Liver (tissue), 3 donors: ENCODE measurements at regions not wholly inside any gene's neighbourhood (a gene's known extent, or its start where the extent isn't known, plus 50 kb on each side); places are given as distances from the start of the nearest gene placed in this dataset.

Experiments used
- FOXA1 ChIP-seq: IDR thresholded peaks from 2 replicates; pipeline ENCODE4 v1.6.1; 2016; ENCODE audit warnings: antibody characterized with exemption
- TAF1 ChIP-seq: conservative IDR thresholded peaks from 2 replicates; pipeline ENCODE4 v1.6.1; 2016; ENCODE audit warnings: antibody characterized with exemption, mild to moderate bottlenecking
- TF ChIP-seq, protein P1 (sequence below): fragments of 150-350 bp; IDR thresholded peaks from 2 replicates; pipeline ENCODE4 v1.5.1; 2017; ENCODE audit warnings: improper control_type of control experiment, low read depth, low read length; ENCODE audit not compliant: missing input control
- donor health status: healthy.
- donor health status: healthy.

- no peak for TF ChIP-seq FOXA1
- TF ChIP-seq, protein P1, sequence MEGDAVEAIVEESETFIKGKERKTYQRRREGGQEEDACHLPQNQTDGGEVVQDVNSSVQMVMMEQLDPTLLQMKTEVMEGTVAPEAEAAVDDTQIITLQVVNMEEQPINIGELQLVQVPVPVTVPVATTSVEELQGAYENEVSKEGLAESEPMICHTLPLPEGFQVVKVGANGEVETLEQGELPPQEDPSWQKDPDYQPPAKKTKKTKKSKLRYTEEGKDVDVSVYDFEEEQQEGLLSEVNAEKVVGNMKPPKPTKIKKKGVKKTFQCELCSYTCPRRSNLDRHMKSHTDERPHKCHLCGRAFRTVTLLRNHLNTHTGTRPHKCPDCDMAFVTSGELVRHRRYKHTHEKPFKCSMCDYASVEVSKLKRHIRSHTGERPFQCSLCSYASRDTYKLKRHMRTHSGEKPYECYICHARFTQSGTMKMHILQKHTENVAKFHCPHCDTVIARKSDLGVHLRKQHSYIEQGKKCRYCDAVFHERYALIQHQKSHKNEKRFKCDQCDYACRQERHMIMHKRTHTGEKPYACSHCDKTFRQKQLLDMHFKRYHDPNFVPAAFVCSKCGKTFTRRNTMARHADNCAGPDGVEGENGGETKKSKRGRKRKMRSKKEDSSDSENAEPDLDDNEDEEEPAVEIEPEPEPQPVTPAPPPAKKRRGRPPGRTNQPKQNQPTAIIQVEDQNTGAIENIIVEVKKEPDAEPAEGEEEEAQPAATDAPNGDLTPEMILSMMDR: peak; percentile 59
- TF ChIP-seq TAF1: no peak
These were observed 345.7 kb downstream of the CYP26B1 start for GRCh38 chr2:71801969-71802368.
